ENCODE measurements at regions not wholly inside any gene's neighbourhood (a gene's known extent, or its start where the extent isn't known, plus 50 kb on each side); places are given as distances from the start of the nearest gene placed in this dataset.

DNA sequence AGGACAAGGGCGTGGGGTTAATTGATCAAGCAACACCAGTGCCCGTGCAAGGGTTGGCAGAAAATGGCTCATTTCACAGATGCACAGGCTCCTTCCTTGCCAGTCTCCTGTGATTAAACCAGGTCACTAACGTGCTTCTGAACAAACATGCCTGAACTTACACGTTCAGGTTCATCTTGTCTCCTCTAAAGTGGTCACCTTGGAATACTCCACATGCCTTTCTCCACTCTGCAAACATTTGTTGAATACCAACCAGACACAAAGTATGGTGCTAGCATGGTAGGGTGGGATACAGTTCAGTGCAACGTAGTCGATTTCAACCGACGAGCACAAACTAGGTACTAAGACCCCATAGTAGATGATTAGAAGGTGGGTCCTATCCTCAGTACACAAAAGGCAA lies 72.6 kb upstream of the PTPRT start:
- no peaks in the 10 kb centered on the region for H3K36me3 ChIP-seq (replicated peaks; ENCODE audit: insufficient read depth, low read depth)
- no peak overlapping the region for H3K4me2 ChIP-seq
- no peak for TF ChIP-seq EZH2 (IDR thresholded peaks at IDR 0.05; ENCODE audit: borderline replicate concordance)
- TF ChIP-seq EZH2phosphoT487 (IDR thresholded peaks at IDR 0.05; ENCODE audit: low read depth, severe bottlenecking, unreplicated experiment), result no peak
- TF ChIP-seq, protein P1, sequence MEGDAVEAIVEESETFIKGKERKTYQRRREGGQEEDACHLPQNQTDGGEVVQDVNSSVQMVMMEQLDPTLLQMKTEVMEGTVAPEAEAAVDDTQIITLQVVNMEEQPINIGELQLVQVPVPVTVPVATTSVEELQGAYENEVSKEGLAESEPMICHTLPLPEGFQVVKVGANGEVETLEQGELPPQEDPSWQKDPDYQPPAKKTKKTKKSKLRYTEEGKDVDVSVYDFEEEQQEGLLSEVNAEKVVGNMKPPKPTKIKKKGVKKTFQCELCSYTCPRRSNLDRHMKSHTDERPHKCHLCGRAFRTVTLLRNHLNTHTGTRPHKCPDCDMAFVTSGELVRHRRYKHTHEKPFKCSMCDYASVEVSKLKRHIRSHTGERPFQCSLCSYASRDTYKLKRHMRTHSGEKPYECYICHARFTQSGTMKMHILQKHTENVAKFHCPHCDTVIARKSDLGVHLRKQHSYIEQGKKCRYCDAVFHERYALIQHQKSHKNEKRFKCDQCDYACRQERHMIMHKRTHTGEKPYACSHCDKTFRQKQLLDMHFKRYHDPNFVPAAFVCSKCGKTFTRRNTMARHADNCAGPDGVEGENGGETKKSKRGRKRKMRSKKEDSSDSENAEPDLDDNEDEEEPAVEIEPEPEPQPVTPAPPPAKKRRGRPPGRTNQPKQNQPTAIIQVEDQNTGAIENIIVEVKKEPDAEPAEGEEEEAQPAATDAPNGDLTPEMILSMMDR (IDR thresholded peaks at IDR 0.05; ENCODE audit: poor library complexity), result no peak
- H3K4me3 ChIP-seq, result no peak overlapping the region
- no peaks in the 10 kb centered on the region for H3K9me3 ChIP-seq (ENCODE audit: low read depth)
- H3K79me2 ChIP-seq, result no peaks in the 10 kb centered on the region
- no peak for DNase-seq (ENCODE audit: low spot score)
- no peak overlapping the region for H3K27ac ChIP-seq
- no peaks in the 10 kb centered on the region for H3K27me3 ChIP-seq
- 83% methylated on average over 8 of the region's 8 CpGs for WGBS (ENCODE audit: low lambda C conversion rate, missing lambda C conversion rate)
- H4K20me1 ChIP-seq (ENCODE audit: insufficient read depth, poor library complexity, severe bottlenecking), result no peaks in the 10 kb centered on the region
- H2AFZ ChIP-seq, result no peak overlapping the region
- H3K9me2 ChIP-seq (replicated peaks; ENCODE audit: insufficient read depth), result no peaks in the 10 kb centered on the region
- H3K4me1 ChIP-seq (ENCODE audit: insufficient read depth), result no peaks in the 10 kb centered on the region

DNA sequence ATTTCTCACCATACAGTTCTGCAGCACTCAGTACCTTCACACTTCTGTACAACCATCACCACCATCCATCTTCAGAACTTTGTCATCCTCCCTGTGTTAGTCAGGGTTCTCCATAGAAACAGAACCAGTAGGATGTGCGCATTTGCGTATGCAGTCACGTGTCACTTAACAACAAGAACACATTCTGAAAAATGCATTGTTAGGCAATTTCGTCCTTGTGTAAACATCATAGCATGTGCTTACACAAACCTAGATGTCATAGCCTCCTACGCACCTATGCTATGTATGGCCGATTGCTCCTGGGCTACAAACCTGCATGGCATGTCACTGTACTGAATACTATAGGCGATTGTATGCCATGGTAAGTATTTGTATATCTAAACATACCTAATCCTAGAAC lies 66.2 kb upstream of the PTPRT start:
- no peaks in the 10 kb centered on the region for H4K20me1 ChIP-seq (ENCODE audit: insufficient read depth, poor library complexity, severe bottlenecking)
- no peak for TF ChIP-seq EZH2phosphoT487 (IDR thresholded peaks at IDR 0.05; ENCODE audit: low read depth, severe bottlenecking, unreplicated experiment)
- TF ChIP-seq, protein P1 (IDR thresholded peaks at IDR 0.05; ENCODE audit: poor library complexity), result no peak
- H3K4me2 ChIP-seq, result no peak overlapping the region
- no peaks in the 10 kb centered on the region for H3K9me2 ChIP-seq (replicated peaks; ENCODE audit: insufficient read depth)
- no peak overlapping the region for H2AFZ ChIP-seq
- H3K27me3 ChIP-seq, result peaks cover 4% of the 10 kb centered on the region
- H3K4me3 ChIP-seq, result no peak overlapping the region
- H3K79me2 ChIP-seq, result no peaks in the 10 kb centered on the region
- no peaks in the 10 kb centered on the region for H3K9me3 ChIP-seq (ENCODE audit: low read depth)
- no peaks in the 10 kb centered on the region for H3K36me3 ChIP-seq (replicated peaks; ENCODE audit: insufficient read depth, low read depth)
- H3K27ac ChIP-seq, result no peak overlapping the region
- 87% methylated on average over 7 of the region's 7 CpGs for WGBS (ENCODE audit: low lambda C conversion rate, missing lambda C conversion rate)
- DNase-seq (ENCODE audit: low spot score), result no peak
- no peaks in the 10 kb centered on the region for H3K4me1 ChIP-seq (ENCODE audit: insufficient read depth)

DNA sequence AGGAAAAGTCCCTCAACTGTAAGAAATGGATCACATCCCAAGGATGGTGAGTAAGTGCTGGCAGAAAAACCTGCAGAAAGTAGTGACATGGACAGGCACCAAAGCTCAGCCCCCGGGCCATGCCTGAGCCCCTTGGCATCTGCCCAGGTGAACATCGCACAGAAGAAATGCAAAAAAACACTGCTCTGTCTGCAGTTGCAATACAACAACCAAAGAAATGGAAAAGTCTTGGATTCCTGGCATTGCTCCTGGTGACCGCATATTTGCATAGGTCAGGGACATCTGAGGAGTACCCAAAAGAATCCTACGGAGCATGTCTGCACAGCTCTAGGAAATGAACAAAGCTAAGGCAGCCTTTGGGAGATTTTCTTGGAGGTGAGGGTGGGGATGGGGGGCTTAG lies 63.1 kb upstream of the PTPRT start:
- Histone ChIP-seq H3K9me2 (replicated peaks; ENCODE audit: insufficient read depth) (no peaks in the 10 kb centered on the region), H3K4me1 (ENCODE audit: insufficient read depth) (no peaks in the 10 kb centered on the region), H2AFZ (no peak overlapping the region), H3K4me2 (no peak overlapping the region), H3K79me2 (no peaks in the 10 kb centered on the region), H3K27me3 (peaks cover 4% of the 10 kb centered on the region), H4K20me1 (ENCODE audit: insufficient read depth, poor library complexity, severe bottlenecking) (no peaks in the 10 kb centered on the region), H3K27ac (no peak overlapping the region), H3K36me3 (replicated peaks; ENCODE audit: insufficient read depth, low read depth) (no peaks in the 10 kb centered on the region), H3K9me3 (ENCODE audit: low read depth) (no peaks in the 10 kb centered on the region), H3K4me3 (no peak overlapping the region)
- 90% methylated on average over 4 of the region's 4 CpGs for WGBS (ENCODE audit: low lambda C conversion rate, missing lambda C conversion rate)
- no peak for DNase-seq (ENCODE audit: low spot score)
- no peak for TF ChIP-seq EZH2phosphoT487 (IDR thresholded peaks at IDR 0.05; ENCODE audit: low read depth, severe bottlenecking, unreplicated experiment)
- TF ChIP-seq, protein P1 (IDR thresholded peaks at IDR 0.05; ENCODE audit: poor library complexity), result no peak
- no peak for TF ChIP-seq EZH2 (IDR thresholded peaks at IDR 0.05; ENCODE audit: borderline replicate concordance)

DNA sequence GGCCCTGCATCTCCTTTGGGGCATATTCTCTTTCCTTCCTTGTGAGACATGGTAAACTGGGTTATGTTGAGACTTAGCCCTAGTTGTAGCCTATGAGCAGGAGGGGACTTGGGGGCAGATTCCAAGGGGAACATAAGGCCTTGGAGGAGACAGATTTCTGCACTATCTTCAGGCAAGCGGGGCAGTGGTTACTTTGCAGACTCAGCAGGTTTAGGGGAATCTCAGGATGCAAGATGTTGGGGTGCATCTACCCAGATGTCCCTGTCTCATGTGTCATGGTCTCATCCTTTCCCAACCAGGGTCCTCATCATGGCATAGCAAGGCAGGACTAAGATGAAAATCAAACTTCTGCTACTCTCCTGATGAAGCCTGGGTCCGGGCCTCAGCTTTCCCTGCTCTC lies 58.6 kb upstream of the PTPRT start:
- Histone ChIP-seq H4K20me1 (ENCODE audit: insufficient read depth, poor library complexity, severe bottlenecking) (no peaks in the 10 kb centered on the region), H3K79me2 (no peaks in the 10 kb centered on the region), H3K27ac (no peak overlapping the region), H2AFZ (no peak overlapping the region), H3K36me3 (replicated peaks; ENCODE audit: insufficient read depth, low read depth) (no peaks in the 10 kb centered on the region), H3K4me1 (ENCODE audit: insufficient read depth) (no peaks in the 10 kb centered on the region), H3K4me3 (no peak overlapping the region), H3K9me3 (ENCODE audit: low read depth) (no peaks in the 10 kb centered on the region), H3K4me2 (no peak overlapping the region), H3K9me2 (replicated peaks; ENCODE audit: insufficient read depth) (no peaks in the 10 kb centered on the region), H3K27me3 (no peaks in the 10 kb centered on the region)
- TF ChIP-seq EZH2 (IDR thresholded peaks at IDR 0.05; ENCODE audit: borderline replicate concordance), result no peak
- TF ChIP-seq, protein P1 (IDR thresholded peaks at IDR 0.05; ENCODE audit: poor library complexity), result no peak
- no peak for TF ChIP-seq EZH2phosphoT487 (IDR thresholded peaks at IDR 0.05; ENCODE audit: low read depth, severe bottlenecking, unreplicated experiment)
- WGBS (ENCODE audit: low lambda C conversion rate, missing lambda C conversion rate), result 76% methylated on average over 2 of the region's 2 CpGs
- DNase-seq (ENCODE audit: low spot score), result no peak

Data from hepatocyte (in vitro differentiated cells).